ENCODE measurements at regions not wholly inside any gene's neighbourhood (a gene's known extent, or its start where the extent isn't known, plus 50 kb on each side); places are given as distances from the start of the nearest gene placed in this dataset.
A peak's percentile ranks its signal among the peaks of the same experiment; 100 is the strongest.

GRCh38 chr1:116218922-116219321, 107.7 kb downstream of the MAB21L3 start:
- H3K27ac Mint-ChIP-seq = no peak overlapping the region
- H3K4me3 Mint-ChIP-seq = no peak overlapping the region
- H3K27ac ChIP-seq (ENCODE audit: low read depth, low read length) = no peak overlapping the region
- no peaks in the 10 kb centered on the region for H3K27me3 ChIP-seq (ENCODE audit: insufficient read depth, low read length)
- H3K9me3 Mint-ChIP-seq = no peaks in the 10 kb centered on the region
- CTCF ChIA-PET (ENCODE audit: partially characterized antibody) = interaction anchor here (2.5 kb wide), 1 partner anchor 266 kb away, joined by 9 read pairs; no protein-coding TSS in a partner anchor
- intact Hi-C loops (cut with micrococcal nuclease) = no loop called here
- no peak overlapping the region for H3K4me3 ChIP-seq (ENCODE audit: low read length in 2 of 2)
- no peaks in the 10 kb centered on the region for H3K36me3 ChIP-seq (ENCODE audit: insufficient read depth, low read length)
- H3K4me1 Mint-ChIP-seq = peaks cover 0 to 1% (median 0%) of the 10 kb centered on the region in 4 donors
- no peaks in the 10 kb centered on the region for H3K4me1 ChIP-seq (ENCODE audit: insufficient read depth, low read length)
- no peaks in the 10 kb centered on the region for H3K27me3 Mint-ChIP-seq
- no peaks in the 10 kb centered on the region for H3K9me3 ChIP-seq (ENCODE audit: control insufficient read depth in 1 of 2, low read length in 2 of 2)
- POLR2A ChIA-PET (ENCODE audit: partially characterized antibody) = no interaction called here
- no peak for DNase-seq
- no peaks in the 10 kb centered on the region for H3K36me3 Mint-ChIP-seq

DNA sequence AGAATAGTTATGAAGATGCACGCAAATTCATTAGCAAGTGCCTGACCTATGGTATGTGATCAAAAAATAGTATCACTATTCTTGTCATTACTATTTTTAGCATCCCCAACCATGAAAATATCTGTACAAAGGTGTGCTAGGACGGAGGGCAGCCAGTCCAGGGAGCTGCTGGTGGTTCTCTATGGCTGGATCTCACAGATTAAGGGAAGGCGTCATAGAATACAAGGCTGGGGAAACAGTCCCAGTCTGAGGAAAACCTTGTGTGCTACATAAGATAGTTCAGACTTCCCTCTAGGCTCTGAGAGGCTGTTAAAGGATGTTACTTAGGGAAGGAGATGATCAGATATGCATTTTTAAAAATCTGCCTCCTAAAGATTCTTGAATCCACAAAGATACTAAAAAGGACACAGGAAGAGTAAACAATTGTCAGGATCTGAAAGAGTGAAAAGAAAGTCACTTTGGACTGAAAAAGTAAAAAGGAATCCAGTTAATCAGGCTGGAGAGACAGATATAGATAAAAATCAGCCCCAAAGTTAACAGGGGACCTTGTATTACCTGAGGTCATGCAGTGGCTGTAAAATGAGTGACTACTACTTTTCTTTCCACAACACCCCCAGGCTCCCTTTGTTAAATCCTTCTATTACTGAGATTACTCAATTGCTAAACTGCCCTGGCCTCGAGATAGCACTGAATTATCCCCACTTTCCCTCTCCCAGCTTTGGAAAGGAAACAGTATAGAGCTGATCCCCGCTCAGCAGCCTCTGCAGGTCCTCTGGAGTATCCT, 108.6 kb downstream of the MAB21L3 start:
- Histone ChIP-seq H3K4me1 (ENCODE audit: insufficient read depth, low read length) (no peaks in the 10 kb centered on the region), H3K27me3 (ENCODE audit: insufficient read depth, low read length) (no peaks in the 10 kb centered on the region), H3K27ac (ENCODE audit: low read depth, low read length) (no peak overlapping the region), H3K9me3 (ENCODE audit: control insufficient read depth in 1 of 2, low read length in 2 of 2) (no peaks in the 10 kb centered on the region), H3K36me3 (ENCODE audit: insufficient read depth, low read length) (no peaks in the 10 kb centered on the region), H3K4me3 (ENCODE audit: low read length in 2 of 2) (no peak overlapping the region)
- no peaks in the 10 kb centered on the region for H3K9me3 Mint-ChIP-seq
- CTCF ChIA-PET (ENCODE audit: partially characterized antibody) = interaction anchor here (2.5 kb wide), 1 partner anchor 265 kb away, joined by 9 read pairs; no protein-coding TSS in a partner anchor
- intact Hi-C loops (cut with micrococcal nuclease) = no loop called here
- POLR2A ChIA-PET (ENCODE audit: partially characterized antibody) = no interaction called here
- H3K27me3 Mint-ChIP-seq = no peaks in the 10 kb centered on the region
- H3K27ac Mint-ChIP-seq = no peak overlapping the region
- no peak overlapping the region for H3K4me3 Mint-ChIP-seq
- no peak for DNase-seq
- peaks cover 0 to 1% (median 0%) of the 10 kb centered on the region in 4 donors for H3K4me1 Mint-ChIP-seq
- no peaks in the 10 kb centered on the region for H3K36me3 Mint-ChIP-seq

DNA sequence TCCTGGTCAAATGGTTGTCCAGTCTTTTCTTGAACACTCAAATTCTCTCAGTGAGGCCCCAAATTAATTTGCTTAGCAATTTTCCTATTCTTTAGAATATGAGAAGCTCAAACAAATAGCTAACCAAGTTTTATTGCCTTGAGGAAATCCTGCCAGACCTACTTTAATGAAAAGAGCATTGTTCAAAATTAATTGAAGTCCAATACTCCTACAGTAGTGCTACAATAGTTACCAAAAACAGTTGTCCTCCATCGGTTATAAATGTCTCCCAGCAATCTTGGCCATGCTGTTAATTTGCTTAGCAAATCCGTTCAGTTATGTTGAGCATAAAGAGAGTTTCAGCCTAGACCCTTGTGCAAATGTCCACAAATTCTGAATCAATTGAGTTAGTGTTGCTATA, 112.9 kb downstream of the MAB21L3 start:
- CTCF ChIA-PET (ENCODE audit: partially characterized antibody) = interaction anchor here (0.8 to 3.2 kb wide), 5 partner anchors 8 to 261 kb away, joined by 3 to 12 read pairs (median 3); no protein-coding TSS in a partner anchor

GRCh38 chr1:116224561-116224960, 113.4 kb downstream of the MAB21L3 start:
- Histone ChIP-seq H3K4me1 (ENCODE audit: insufficient read depth, low read length) (no peaks in the 10 kb centered on the region), H3K36me3 (ENCODE audit: insufficient read depth, low read length) (no peaks in the 10 kb centered on the region), H3K9me3 (ENCODE audit: control insufficient read depth in 1 of 2, low read length in 2 of 2) (no peaks in the 10 kb centered on the region), H3K4me3 (ENCODE audit: low read length in 2 of 2) (no peak overlapping the region), H3K27me3 (ENCODE audit: insufficient read depth, low read length) (no peaks in the 10 kb centered on the region), H3K27ac (ENCODE audit: low read depth, low read length) (no peak overlapping the region)
- Mint-ChIP-seq H3K4me1 (peaks cover 0 to 2% (median 0%) of the 10 kb centered on the region in 4 donors), H3K4me3 (no peak overlapping the region), H3K9me3 (no peaks in the 10 kb centered on the region), H3K36me3 (no peaks in the 10 kb centered on the region), H3K27ac (no peak overlapping the region), H3K27me3 (no peaks in the 10 kb centered on the region)
- intact Hi-C loops (cut with micrococcal nuclease) = no loop called here
- DNase-seq = no peak
- ChIA-PET CTCF (ENCODE audit: partially characterized antibody) (interaction anchor here (0.5 to 3.2 kb wide), 4 partner anchors 7 to 260 kb away, joined by 3 to 12 read pairs (median 7); no protein-coding TSS in a partner anchor), POLR2A (ENCODE audit: partially characterized antibody) (no interaction called here)

More for the DNA sequence above, 112.9 kb downstream of the MAB21L3 start:
- Mint-ChIP-seq H3K27me3 (no peaks in the 10 kb centered on the region), H3K9me3 (no peaks in the 10 kb centered on the region), H3K36me3 (no peaks in the 10 kb centered on the region), H3K4me1 (peaks cover 0 to 2% (median 0%) of the 10 kb centered on the region in 4 donors), H3K4me3 (no peak overlapping the region), H3K27ac (no peak overlapping the region)
- Histone ChIP-seq H3K4me1 (ENCODE audit: insufficient read depth, low read length) (no peaks in the 10 kb centered on the region), H3K27ac (ENCODE audit: low read depth, low read length) (no peak overlapping the region), H3K27me3 (ENCODE audit: insufficient read depth, low read length) (no peaks in the 10 kb centered on the region), H3K36me3 (ENCODE audit: insufficient read depth, low read length) (no peaks in the 10 kb centered on the region), H3K9me3 (ENCODE audit: control insufficient read depth in 1 of 2, low read length in 2 of 2) (no peaks in the 10 kb centered on the region), H3K4me3 (ENCODE audit: low read length in 2 of 2) (no peak overlapping the region)
- POLR2A ChIA-PET (ENCODE audit: partially characterized antibody) = no interaction called here
- intact Hi-C loops (cut with micrococcal nuclease) = no loop called here
- DNase-seq = no peak

DNA sequence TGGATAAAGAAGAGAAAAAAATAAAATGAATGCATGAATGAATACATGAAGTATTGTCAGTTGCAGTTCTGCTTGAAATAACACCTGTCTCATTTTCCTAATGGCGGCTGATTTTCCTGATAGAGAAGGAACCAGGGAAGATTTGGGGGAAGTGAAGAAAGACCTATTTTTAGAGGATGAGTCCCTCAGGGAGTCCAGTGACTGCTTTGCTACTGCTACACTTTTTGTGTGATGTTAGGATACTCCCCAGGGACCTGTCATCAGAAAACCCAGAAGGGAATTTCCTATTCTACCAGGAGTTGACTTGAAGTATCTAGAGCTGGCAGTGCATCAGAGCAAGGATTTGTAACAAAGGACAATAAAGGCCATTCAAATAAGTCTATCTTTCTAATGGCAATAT, 114.8 kb downstream of the MAB21L3 start:
- H3K27me3 ChIP-seq (ENCODE audit: insufficient read depth, low read length) = no peaks in the 10 kb centered on the region
- no peak overlapping the region for H3K4me3 ChIP-seq (ENCODE audit: low read length in 2 of 2)
- DNase-seq = no peak
- ChIA-PET CTCF (ENCODE audit: partially characterized antibody) (no interaction called here), POLR2A (ENCODE audit: partially characterized antibody) (no interaction called here)
- H3K36me3 Mint-ChIP-seq = no peaks in the 10 kb centered on the region
- no peaks in the 10 kb centered on the region for H3K9me3 Mint-ChIP-seq
- no peak overlapping the region for H3K27ac ChIP-seq (ENCODE audit: low read depth, low read length)
- H3K36me3 ChIP-seq (ENCODE audit: insufficient read depth, low read length) = no peaks in the 10 kb centered on the region
- H3K27ac Mint-ChIP-seq = no peak overlapping the region
- peaks cover 4% of the 10 kb centered on the region for H3K4me1 ChIP-seq (ENCODE audit: insufficient read depth, low read length)
- peaks cover 8 to 12% (median 11%) of the 10 kb centered on the region in 4 donors for H3K4me1 Mint-ChIP-seq
- no peaks in the 10 kb centered on the region for H3K9me3 ChIP-seq (ENCODE audit: control insufficient read depth in 1 of 2, low read length in 2 of 2)
- H3K27me3 Mint-ChIP-seq = no peaks in the 10 kb centered on the region
- no peak overlapping the region for H3K4me3 Mint-ChIP-seq
- intact Hi-C loops (cut with micrococcal nuclease) = no loop called here

DNA sequence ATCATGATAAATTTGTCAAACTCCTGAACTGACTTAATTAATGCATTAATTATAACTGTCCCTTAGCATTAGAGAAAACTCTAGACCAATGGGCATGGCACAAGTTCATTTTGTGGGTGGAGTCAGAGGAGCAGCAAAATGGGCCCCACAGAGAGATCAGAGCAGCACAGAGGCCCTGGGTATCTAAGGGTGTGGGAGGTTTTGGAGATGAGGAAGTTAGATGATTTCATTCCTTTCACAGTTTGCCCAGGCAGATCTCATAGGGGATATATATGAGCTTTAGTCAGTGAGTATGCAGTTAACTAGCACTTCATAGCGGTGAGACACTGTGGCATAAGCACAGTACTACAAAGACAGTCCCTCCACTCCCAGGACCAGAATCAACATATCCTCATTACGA, 117.3 kb downstream of the MAB21L3 start:
- no peak for DNase-seq
- no peaks in the 10 kb centered on the region for H3K27me3 ChIP-seq (ENCODE audit: insufficient read depth, low read length)
- H3K4me1 ChIP-seq (ENCODE audit: insufficient read depth, low read length) = peaks cover 10% of the 10 kb centered on the region
- CTCF ChIA-PET (ENCODE audit: partially characterized antibody) = interaction anchor here (1.4 to 7.9 kb wide), 2 partner anchors 256 to 271 kb away, joined by 4 to 153 read pairs; no protein-coding TSS in a partner anchor
- H3K4me3 Mint-ChIP-seq = no peak overlapping the region
- no peak overlapping the region for H3K27ac ChIP-seq (ENCODE audit: low read depth, low read length)
- intact Hi-C loops (cut with micrococcal nuclease) = no loop called here
- POLR2A ChIA-PET (ENCODE audit: partially characterized antibody) = no interaction called here
- no peak overlapping the region for H3K27ac Mint-ChIP-seq
- H3K36me3 ChIP-seq (ENCODE audit: insufficient read depth, low read length) = no peaks in the 10 kb centered on the region
- H3K27me3 Mint-ChIP-seq = no peaks in the 10 kb centered on the region
- no peaks in the 10 kb centered on the region for H3K36me3 Mint-ChIP-seq
- H3K9me3 ChIP-seq (ENCODE audit: control insufficient read depth in 1 of 2, low read length in 2 of 2) = no peaks in the 10 kb centered on the region
- H3K4me3 ChIP-seq (ENCODE audit: low read length in 2 of 2) = no peak overlapping the region
- H3K4me1 Mint-ChIP-seq = peaks cover 15 to 23% (median 20%) of the 10 kb centered on the region in 4 donors
- no peaks in the 10 kb centered on the region for H3K9me3 Mint-ChIP-seq

DNA sequence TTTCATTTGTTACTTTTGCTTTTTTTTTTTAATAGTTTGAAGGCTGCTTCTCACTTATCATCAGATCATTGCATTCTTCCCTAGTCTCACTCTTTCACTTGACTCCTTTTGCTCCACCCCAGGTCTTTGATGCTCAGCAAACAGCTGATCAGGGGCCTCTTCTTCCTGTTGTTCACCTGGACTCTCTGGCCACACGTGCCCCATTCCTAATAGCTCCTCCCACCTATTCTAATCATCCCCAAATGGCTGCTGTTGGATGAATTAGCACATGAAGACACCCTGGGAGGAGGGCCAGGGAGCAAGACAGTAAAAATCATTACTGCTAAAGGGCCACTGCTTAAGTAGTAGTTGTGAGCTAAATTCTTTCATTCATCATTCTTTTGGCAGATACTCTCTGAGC, 119.5 kb downstream of the MAB21L3 start:
- Mint-ChIP-seq H3K4me3 (no peak overlapping the region), H3K4me1 (peaks cover 15 to 23% (median 21%) of the 10 kb centered on the region in 4 donors), H3K27ac (peak overlapping the region in 4 of 7 donors; percentile 2 to 34 (median 20)), H3K9me3 (no peaks in the 10 kb centered on the region), H3K27me3 (no peaks in the 10 kb centered on the region), H3K36me3 (no peaks in the 10 kb centered on the region)
- DNase-seq = no peak
- H3K4me3 ChIP-seq (ENCODE audit: low read length in 2 of 2) = no peak overlapping the region
- no peak overlapping the region for H3K27ac ChIP-seq (ENCODE audit: low read depth, low read length)
- peaks cover 10% of the 10 kb centered on the region for H3K4me1 ChIP-seq (ENCODE audit: insufficient read depth, low read length)
- H3K9me3 ChIP-seq (ENCODE audit: control insufficient read depth in 1 of 2, low read length in 2 of 2) = no peaks in the 10 kb centered on the region
- H3K27me3 ChIP-seq (ENCODE audit: insufficient read depth, low read length) = no peaks in the 10 kb centered on the region
- intact Hi-C loops (cut with micrococcal nuclease) = loop anchor here (5.0 kb wide), 2 partner anchors 78 to 97 kb away; no protein-coding TSS in a partner anchor
- ChIA-PET CTCF (ENCODE audit: partially characterized antibody) (interaction anchor here (0.8 to 7.9 kb wide), 6 partner anchors 90 to 254 kb away, joined by 3 to 153 read pairs (median 4); no protein-coding TSS in a partner anchor), POLR2A (ENCODE audit: partially characterized antibody) (no interaction called here)
- no peaks in the 10 kb centered on the region for H3K36me3 ChIP-seq (ENCODE audit: insufficient read depth, low read length)
